Activated T-cell treated with anti-CD3 and anti-CD28 coated beads for 24 hours (primary cell): ENCODE measurements at regions not wholly inside any gene's neighbourhood (a gene's known extent, or its start where the extent isn't known, plus 50 kb on each side); places are given as distances from the start of the nearest gene placed in this dataset.

Source experiments
- DNase-seq: peaks from one replicate; pipeline ENCODE4 v3.0.0-alpha.2; 2020; ENCODE audit warnings: low read depth

DNA sequence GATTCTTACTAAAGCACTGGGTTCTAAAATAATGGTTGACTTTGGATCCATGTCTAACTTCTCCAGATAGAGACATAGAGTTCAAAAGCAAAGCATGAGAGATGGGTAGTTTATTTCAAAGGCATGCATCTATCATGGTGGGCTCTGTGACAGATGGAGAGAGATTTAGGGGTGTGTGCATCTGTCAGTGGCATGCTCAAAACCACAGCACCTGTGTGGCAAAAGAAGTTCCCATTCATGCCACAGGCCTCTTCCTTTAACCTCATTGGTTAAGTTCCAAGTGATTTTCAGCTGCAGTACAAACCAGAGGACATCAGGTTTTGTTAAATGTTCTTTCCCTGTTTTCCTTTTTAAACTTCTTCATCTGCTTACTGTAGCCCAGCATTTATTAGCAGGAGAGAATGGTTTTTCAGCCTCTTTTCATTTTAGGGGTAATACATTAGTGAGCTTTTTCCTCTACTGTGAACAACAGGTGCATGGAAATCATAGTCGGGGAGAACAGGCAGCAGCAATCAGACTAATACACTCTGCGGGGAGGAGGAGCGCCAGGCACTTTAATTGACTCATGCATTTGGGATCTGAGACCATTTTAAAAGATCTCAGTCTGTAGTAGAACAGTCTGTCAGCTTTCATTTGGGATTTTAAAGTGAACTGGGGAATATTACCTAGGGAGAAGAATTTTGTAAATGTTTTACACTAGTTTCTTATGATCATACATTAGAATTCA lies 52.4 kb upstream of the UPP2 start:
- no peak for DNase-seq

DNA sequence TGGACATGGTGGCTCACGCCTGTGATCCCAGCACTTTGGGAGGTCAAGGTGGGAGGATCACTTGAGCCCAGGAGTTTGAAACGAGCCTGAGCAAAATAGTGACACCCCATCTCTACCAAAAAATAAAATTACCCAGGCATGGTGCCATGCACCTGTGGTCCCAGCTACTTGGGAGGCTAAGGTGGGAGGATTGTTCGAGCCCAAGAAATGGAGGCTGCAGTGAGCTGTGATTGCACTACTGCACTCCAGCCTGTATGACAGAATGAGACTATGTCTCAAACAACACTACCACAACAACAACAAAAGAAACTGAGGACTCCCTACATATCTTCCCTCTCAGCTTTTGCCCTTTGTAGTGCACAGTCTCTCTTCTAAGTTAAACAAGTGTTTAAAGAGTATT lies 53.3 kb upstream of the UPP2 start:
- DNase-seq, result no peak

DNA sequence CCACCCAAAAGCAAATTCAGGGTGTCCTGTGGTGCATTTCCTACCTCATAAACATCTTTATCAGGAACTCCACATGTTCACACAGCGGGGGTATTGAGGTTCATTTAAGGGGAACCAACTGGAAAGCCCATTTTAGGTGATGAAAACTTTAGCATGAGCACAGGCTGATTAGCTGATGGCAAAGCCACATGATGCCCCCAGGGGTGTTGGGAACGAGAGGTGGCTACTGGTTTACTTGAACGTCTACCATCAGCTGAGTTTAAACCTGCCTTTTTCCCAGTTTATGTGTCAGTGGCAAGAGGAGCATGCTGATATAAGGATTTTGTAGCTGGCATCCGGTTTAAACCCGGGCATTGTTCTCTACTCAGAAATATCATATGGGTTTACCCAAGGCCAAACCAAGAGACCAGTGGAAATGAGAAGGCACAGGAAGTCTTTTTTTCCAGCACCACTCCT lies 54.5 kb upstream of the UPP2 start:
- no peak for DNase-seq

DNA sequence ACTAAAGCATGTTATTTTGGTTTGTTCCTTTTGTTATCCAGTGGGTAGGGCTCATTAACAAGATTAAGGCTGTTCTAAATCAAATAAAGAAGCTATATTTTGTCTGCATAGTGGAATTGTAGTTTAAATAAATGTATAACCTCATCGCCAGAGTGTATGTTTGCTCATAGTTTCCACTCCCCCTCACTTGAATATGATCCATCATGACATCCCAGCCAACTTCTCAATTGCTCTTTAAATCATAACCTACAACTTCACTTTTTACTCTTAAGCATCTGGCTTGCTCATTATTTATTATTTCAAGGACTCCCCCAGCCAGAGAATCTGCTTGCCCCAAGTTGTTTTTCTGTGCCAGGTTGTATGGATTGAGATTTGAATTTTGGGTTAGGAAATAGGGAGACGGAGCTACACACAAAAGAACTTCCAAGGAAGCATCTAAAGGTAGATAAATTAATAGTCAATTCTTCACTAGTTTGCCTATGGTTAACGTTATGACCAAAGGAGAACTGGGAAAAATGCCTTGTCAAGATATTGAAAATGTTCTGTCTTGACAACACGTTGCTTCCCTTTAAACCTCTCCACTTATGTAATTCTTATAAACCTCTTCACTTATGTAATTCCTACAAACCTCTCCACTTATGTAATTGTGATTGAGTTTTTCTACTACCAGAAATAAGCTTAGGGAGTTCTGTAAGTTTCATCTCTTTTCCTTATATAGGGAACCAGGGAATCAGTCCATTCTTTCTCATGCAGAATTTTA lies 55.4 kb upstream of the UPP2 start:
- DNase-seq, result no peak

DNA sequence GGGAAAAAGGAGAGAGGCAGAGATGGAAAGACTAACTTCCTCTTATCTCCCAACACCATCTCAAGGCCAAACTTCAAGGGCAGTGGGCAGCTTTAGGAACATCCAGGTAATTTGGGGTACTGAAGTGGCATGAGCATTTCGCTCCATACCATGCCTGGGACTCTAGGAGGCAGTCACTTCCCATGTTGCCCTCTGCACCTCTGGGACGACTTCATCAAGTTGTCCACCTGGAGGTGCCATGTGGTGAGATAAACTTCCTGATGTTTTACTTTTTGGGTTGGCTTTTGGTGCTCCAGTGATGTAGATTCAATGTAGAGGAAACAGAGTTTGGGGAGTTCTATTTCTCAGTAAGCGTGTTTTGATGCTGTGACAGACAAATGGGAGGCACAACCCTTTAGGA lies 56.3 kb upstream of the UPP2 start:
- DNase-seq, result no peak

DNA sequence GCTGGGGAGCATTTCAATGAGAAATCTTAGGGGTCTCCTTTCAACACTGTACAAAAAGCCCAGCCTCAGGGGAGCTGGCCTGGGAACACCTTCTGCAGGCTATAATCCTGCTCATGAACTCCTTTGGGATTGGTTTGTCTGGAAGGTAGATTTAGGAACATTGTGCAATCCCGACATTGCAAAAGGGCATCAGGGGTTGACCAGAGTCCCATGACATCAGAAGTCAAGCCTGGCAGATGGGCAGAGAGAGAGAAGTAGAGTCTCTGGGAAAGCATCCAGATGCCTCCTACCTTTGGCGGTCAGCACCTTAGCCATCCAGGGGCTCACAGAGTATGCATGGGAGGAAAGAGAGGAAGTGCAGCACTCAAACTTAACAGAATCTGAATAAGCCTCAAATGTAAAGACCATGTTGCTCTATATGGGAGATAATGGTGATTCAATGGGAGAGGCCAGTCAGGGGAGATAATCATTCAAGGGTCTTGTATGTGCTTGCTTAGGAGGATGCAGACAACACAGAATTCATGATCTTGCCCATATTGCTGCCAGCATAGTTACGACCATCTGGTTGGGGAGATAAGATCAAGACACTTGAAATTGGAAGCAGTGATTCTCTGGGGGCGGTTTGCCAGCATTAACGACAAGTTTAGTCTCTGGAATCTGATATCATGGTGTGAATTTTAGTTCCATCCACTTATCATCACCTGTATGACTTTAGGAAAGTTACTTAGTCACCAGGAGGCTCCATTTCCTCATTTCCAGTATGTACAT lies 58.3 kb upstream of the UPP2 start:
- no peak for DNase-seq

DNA sequence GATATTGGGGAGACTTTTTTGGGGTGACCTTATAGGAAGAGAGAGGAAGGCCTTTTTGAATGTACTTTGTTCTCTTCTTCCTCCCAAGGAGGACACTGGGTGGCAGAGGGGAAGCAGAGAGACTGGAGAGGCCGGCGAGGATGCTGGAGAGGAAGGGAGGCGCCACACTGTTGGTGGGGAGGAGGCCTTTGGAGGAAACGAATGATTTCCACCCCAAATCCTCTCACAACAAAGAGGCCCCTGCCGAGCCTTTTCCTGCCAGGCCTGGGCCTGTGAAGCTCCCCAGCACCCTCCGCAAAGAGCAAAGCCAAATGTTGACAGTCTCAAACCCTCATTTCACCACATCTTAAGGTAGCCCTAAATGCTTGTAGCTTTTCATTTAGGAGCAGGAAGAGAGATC lies 59.0 kb upstream of the UPP2 start:
- no peak for DNase-seq

DNA sequence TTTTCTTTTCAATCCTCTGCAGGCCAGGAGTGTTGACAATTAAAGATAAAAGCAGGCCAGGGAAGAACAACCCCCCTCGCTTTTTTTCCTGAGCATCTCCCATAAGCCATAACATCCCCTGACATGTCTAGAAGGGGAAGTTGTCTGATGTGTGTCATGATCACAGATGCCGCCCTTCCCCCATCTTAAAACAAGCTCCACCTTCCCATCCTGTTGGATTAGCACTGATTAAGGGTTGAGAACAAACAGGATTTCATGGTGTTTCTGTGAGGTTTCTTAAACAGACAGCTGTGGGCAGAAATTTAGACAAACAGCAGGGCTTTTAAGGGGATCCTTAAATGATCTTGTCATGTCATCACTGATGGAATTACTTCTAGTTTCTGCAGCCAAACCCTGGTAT lies 59.4 kb upstream of the UPP2 start:
- no peak for DNase-seq

DNA sequence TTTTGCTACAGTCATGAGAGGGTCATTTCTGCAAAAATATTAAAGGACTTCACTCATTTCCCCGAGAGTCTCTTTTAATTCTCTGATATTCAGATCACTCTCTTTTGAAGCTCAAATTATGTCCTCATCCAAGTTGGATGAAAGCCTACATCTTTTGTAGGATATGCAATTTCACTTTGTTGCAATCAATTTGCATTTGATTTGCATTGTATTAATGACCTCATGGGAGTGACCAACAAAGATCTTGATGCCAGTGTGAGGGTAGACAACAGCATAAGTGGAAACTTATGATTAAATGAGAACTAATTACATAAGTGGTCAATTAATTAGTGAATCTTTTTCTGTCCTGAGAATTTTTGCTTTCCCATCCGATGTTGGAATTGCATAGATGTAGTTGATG lies 60.3 kb upstream of the UPP2 start:
- DNase-seq, result no peak

DNA sequence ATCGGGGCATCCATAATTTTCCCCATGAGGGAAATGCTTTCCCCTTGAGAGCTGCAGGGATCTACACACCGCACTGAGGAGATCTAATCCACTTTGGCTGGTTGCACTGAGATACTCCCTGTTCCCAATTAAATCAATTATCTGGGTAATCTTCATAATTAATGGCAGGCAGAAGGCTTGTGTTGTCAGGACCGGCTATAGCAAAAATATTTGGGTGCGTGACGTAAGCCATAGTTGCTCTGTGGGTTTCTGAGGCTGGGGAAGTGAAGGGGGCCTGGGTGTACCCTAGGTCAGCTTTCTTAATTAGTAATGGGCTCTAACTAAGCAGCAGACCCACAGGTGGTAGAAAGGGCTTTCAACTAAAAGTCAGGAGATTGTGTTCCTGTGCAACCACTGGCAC lies 62.8 kb upstream of the UPP2 start:
- no peak for DNase-seq

DNA sequence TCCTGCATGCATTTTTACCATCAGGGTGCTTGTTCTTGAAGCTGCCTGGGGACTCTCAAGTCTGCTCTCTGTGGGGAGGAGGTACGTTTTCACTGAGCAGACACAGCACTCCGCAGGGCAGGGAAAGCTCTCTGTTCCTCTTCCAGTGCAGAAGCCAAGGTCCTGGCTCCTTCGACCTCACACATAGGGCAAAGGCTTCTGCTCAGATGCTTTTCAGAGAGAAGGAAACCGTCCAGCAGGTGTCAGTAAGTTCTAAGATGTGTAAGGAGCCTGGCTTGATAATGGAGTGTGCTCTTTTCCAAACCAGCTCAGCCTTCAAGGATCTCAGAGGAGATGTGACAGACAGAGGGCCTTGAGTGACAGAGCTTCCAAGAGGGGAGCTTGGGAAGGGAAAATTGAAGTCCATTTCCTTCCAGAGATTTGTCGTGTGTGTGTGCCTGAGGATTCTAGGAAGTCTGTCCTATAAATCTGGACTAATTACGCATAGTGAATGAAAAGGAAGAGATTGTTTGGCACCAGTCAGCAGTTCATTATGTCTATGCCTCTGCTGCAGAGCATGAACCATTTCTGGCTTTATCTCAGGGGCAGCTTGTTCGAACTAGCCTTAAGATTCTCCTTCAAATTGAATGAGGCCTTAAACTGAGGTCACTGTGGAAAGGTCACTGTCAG lies 67.3 kb upstream of the UPP2 start:
- DNase-seq, result no peak

DNA sequence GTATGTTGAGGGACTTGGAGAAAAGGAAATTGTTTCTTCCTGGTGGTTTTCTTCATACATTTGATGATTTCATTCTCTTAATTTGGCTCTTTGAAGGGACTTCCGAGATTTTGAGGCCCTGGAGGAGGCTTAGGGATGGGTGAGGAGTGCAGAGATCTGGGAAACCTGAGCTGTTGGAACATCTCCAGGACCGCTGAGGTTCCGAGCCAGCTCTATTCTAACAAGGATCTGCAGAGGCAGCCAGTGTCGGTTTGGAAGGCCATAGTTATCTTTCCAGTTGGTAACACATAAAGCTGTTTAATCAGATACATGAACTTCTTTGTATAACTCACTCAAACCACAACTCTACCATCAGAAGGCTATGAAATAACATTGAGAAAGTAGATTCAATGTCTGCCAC lies 70.3 kb upstream of the UPP2 start:
- no peak for DNase-seq

DNA sequence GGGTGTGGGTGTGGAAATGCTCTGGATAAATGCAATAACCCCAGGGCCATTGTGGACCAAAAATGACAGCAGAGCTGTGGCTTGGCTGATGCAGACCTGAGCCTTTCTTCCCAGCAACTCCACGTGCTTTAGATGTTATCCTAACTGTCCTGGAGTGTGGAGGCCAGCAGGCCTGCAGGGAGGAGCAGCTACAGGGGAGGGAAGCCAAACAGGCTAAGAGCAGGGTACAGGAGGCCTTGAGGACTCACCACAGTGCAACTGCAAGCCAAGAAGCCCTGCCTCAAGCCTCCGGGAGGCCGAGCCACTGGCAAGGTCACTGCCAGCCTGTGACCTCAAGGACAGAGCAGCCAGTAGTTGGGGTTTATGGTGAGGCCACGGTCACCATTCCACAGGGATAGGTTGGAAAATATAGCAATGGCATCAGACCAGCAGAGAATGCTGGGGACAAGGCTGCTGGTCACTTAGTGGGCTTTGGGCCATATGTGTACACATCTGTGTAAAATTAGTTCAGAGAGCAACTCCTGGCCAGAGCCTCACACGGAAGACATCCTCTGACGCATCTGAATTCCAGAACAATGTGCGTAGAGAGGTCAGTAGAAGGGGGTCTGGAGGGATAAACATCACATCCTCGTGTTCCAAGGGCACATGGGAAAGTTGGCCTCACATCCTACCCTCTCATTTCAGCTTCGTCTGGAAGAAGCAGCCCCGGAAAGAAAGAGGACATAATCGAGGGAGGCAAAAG lies 76.2 kb upstream of the UPP2 start:
- DNase-seq, result no peak

DNA sequence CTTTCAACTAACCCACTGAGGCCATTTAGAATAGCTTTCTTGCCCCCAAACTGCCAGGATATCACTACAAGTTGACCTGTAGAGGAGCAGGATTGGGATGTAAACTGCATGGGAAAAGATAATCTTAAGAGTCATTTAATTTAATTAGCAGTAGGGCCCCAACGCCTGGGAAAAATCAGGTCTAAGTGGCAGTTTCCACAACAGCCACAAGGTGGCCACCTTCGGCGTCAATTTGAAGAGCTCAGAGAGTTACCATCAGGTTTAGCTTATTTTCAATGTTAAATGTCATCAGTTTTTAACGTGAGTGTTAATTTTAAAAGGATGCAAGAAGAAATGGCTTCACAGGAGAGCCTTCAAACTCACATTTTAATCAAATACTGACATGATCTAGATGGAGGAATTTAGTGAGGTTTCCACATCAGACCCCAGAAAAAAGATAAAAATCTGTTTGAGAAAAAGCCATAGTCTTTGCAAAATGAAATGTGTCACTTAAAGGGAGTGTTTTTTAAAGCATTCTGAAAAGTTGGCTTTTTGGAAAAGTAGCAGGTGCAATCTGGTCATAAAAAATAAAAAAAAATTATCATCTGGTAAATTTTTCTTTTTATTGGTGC lies 77.3 kb upstream of the UPP2 start:
- peak; percentile 43 for DNase-seq

DNA sequence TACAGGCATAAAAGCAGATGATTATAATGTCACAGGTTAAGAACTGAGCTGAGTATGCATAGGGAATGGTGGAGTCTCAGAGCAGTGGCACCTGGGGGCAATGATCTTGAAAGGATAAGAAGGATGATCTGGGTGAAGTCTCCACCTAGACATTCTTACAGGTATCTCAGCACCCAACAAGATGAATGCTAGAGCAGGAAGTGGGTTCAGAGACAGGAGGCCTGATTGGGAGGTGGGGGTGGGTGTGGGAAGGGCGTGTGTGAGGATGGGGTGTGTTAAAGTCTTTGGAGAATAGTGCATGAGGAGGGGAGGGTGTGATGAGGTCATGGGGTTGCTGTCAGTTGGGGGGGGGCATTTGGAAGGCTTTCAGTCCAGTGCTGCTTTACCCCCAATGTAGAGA lies 78.8 kb upstream of the UPP2 start:
- DNase-seq, result no peak

DNA sequence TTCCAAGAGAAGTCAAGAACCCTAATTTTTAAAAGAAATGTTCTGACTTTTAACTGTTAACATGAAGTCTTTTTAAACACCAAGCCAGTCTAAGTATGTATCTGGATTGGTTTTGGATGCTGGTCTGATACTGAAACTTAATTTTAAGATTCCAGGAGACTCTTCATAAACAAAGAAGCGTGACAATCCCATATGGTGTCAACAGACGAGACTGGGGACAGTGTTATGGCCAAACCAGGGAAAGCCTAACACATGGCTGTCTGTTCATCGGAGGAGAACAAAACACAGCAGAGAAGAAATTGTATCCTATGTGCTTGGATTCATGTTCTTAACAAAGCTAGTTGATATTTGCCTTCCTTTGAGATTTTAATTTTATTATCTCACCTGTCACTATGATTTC lies 80.5 kb upstream of the UPP2 start:
- no peak for DNase-seq

DNA sequence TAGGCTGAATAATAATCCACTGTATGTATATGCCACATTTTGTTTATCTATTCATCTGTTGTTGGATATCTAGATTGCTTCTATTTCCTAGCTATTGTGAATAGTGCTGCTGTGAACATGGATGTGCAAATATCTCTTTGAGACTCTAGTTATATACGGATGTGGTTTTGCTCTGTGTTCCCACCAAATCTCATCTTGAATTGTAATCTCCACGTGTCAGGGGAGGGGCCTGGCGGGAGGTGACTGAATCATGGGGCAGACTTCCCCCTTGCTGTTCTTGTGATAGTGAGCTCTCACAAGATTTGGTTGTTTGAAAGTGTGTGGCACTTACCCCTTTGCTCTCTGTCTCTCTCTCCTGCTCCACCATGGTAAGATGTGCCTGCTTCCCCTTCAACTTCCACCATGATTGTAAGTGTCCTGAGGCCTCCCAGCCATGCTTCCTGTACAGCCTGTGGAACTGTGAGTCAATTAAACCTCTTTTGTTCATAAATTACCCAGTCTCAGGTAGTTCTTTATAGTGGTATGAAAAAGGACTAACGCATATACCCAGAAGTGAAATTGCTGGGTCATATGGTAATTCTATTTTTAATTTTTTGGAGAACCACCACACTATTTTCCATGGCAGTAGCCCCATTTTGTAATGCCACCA lies 86.1 kb upstream of the UPP2 start:
- no peak for DNase-seq

DNA sequence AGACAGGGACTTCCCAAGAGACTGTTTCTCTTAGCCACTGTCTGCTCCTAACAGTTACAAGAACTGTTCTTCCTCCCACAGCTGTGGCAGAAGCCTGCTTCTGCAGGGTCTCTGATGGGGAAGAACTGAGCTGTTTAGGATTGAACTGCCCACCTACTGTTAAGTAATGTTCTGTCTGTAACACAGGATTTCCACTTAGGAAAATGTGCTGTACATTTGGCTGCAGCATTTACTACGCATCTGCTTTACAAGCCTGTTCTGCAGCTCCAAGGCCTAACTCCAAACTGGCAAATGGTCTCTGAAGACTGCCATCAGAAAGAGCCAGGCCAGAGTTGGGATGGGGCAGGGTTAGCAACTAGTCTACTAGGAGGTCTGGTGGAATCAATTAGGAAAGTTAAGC lies 87.8 kb upstream of the UPP2 start:
- DNase-seq, result no peak

DNA sequence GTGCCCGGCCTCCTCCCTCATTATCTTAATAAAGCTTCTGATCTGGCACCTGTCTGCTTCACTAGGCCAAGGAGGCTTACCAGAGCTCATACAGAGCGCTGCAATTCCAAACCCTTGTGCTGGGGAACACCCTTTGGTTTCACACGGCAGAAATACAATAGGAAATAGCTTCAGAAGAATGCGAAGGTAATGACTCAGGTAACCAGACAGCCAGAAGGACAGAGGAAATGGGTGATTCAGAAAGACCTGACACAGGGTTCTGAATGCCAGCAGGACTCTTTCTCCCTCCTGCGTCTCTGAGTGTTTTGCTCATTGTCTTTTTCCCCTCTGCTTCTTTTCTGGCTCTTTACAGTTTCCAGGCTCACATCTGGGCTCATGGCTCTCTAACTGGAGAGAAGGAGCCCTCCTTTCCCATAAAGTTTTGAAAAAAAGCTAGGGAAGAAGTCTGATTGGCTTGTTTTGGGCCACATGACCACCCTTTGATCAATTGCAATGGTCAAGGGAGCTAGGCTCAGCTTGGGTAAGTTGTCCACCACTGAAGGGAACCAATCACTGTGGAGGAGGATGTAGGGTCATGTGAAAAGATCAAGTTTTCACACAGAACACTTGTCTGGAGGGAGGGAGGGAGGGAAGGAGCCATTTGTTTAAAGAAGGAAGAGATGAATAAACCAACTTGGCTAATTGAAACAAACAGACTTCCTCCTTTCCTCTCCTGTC lies 90.5 kb upstream of the UPP2 start:
- DNase-seq, result no peak

DNA sequence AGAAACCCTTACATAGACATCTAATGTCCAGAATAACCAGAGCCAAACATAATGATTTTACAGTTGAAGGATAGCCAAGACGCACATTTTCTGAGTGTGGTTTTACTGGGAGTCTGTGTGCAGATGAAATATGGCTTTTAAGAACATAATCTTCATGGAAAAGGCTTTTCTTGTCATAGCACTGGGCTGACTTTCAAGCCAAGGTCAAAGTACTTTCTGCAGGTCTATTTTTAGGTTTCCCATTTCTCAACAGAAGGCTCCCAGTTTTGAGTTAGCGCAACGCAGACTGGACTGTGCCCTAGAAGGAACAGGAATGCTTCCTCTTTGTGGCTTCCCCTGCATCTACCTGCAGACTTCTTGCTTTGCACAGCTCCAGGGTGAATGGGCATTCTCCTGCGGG lies 92.3 kb upstream of the UPP2 start:
- DNase-seq, result no peak
